ENCODE measurements at regions not wholly inside any gene's neighbourhood (a gene's known extent, or its start where the extent isn't known, plus 50 kb on each side); places are given as distances from the start of the nearest gene placed in this dataset.
"Not testable (repeated sequence)": the region's sequence is repeated elsewhere in the genome, so short reads cannot be mapped to it uniquely, and the experiment has no call there.

DNA sequence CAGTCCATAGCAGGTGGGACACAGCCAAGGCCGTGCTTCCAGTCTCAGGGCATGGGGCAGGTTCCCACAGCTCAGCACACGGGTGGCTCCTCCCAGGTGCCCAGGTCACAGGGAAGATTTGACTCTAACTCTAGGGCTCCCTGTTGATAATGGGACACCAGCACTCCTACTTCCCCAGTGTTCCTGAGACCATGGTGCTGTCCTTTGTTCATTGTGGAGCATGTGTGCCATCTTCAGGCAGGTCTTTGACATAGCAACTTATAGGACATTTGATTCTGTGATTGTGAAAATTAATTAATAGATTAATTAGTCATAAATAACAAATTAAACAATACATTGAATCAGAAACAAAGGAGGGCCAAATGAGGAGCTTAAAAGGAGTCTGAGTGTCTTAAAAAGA is 635.0 kb downstream of the RPIA start:
- DNase-seq, result not testable (repeated sequence)

GRCh38 chr2:89328790-89329189 is 637.3 kb downstream of the RPIA start:
- not testable (repeated sequence) for DNase-seq
